CD4-positive, alpha-beta T cell treated with Interferon alpha-2 for 1 hour (primary cell): ENCODE measurements at regions not wholly inside any gene's neighbourhood (a gene's known extent, or its start where the extent isn't known, plus 50 kb on each side); places are given as distances from the start of the nearest gene placed in this dataset.
"Not testable (repeated sequence)": the region's sequence is repeated elsewhere in the genome, so short reads cannot be mapped to it uniquely, and the experiment has no call there.

Source experiments
- DNase-seq, 2 donors: peaks; one replicate each; pipeline ENCODE4 v3.0.0-alpha.2; 2020 to 2022

GRCh38 chr7:3138206-3138605 lies 94.5 kb upstream of the CARD11 start:
- DNase-seq: no peak

- DNase-seq: no peak
Observed at GRCh38 chr7:3138997-3139396, 95.3 kb upstream of the CARD11 start.

- no peak for DNase-seq
Observed at GRCh38 chr7:3140834-3141233, 97.2 kb upstream of the CARD11 start.

- DNase-seq: no peak
Observed at GRCh38 chr7:3141326-3141725, 97.7 kb upstream of the CARD11 start.

GRCh38 chr7:3143869-3144775 lies 100.5 kb upstream of the CARD11 start:
- no peak for DNase-seq

GRCh38 chr7:3144776-3145125 lies 101.1 kb upstream of the CARD11 start:
- not testable (repeated sequence) for DNase-seq

- DNase-seq: no peak
Observed at GRCh38 chr7:3146571-3147226, 103.0 kb upstream of the CARD11 start.

- not testable (repeated sequence) for DNase-seq
Observed at GRCh38 chr7:3148471-3148870, 104.8 kb upstream of the CARD11 start.

GRCh38 chr7:3149231-3149995 lies 105.7 kb upstream of the CARD11 start:
- no peak for DNase-seq

- DNase-seq: no peak
Observed at GRCh38 chr7:3150027-3150426, 106.4 kb upstream of the CARD11 start.

GRCh38 chr7:3151784-3152183 lies 108.1 kb upstream of the CARD11 start:
- no peak for DNase-seq

- no peak for DNase-seq
Observed at GRCh38 chr7:3152714-3153113, 109.0 kb upstream of the CARD11 start.

GRCh38 chr7:3153118-3153517 lies 109.5 kb upstream of the CARD11 start:
- DNase-seq: no peak

- no peak for DNase-seq
Observed at GRCh38 chr7:3154317-3154716, 110.7 kb upstream of the CARD11 start.

GRCh38 chr7:3154881-3155494 lies 111.3 kb upstream of the CARD11 start:
- peak; percentile 64 to 80 for DNase-seq

GRCh38 chr7:3156508-3156907 lies 112.8 kb upstream of the CARD11 start:
- DNase-seq: no peak

- no peak for DNase-seq
Observed at GRCh38 chr7:3157566-3158287, 114.1 kb upstream of the CARD11 start.

GRCh38 chr7:3158341-3158760 lies 114.7 kb upstream of the CARD11 start:
- DNase-seq: no peak

- no peak for DNase-seq
Observed at GRCh38 chr7:3159039-3159438, 115.4 kb upstream of the CARD11 start.

- no peak for DNase-seq
Observed at GRCh38 chr7:3159445-3159844, 115.8 kb upstream of the CARD11 start.

- DNase-seq: not testable (repeated sequence)
Observed at GRCh38 chr7:3159926-3160325, 116.3 kb upstream of the CARD11 start.

GRCh38 chr7:3162289-3162688 lies 118.6 kb upstream of the CARD11 start:
- no peak for DNase-seq
